Activated CD4-positive, alpha-beta T cell treated with anti-CD3 and anti-CD28 coated beads, Interleukin-2, amount 10 ng/mL, durations not matched to agents 24 days and 14 days (primary cell): ENCODE measurements at regions not wholly inside any gene's neighbourhood (a gene's known extent, or its start where the extent isn't known, plus 50 kb on each side); places are given as distances from the start of the nearest gene placed in this dataset.
"Not testable (repeated sequence)": the region's sequence is repeated elsewhere in the genome, so short reads cannot be mapped to it uniquely, and the experiment has no call there.

Experiments
- DNase-seq: peaks from one replicate; pipeline ENCODE4 v3.0.0; 2022
- H3K27ac Mint-ChIP-seq: one replicate; pipeline ENCODE4 v1.8.0; 2022; ENCODE audit warnings: mild to moderate bottlenecking, mixed read lengths
- H3K27me3 Mint-ChIP-seq: one replicate; pipeline ENCODE4 v1.8.0; 2022; ENCODE audit warnings: mixed read lengths
- H3K36me3 Mint-ChIP-seq: one replicate; pipeline ENCODE4 v1.8.0; 2022; ENCODE audit warnings: low read depth, mild to moderate bottlenecking, mixed read lengths
- H3K4me1 Mint-ChIP-seq: one replicate; pipeline ENCODE4 v1.8.0; 2021; ENCODE audit warnings: mixed read lengths
- H3K4me3 Mint-ChIP-seq: one replicate; pipeline ENCODE4 v1.8.0; 2022; ENCODE audit warnings: mild to moderate bottlenecking, moderate library complexity, mixed read lengths
- H3K9me3 Mint-ChIP-seq: one replicate; pipeline ENCODE4 v1.8.0; 2021; ENCODE audit warnings: mixed read lengths
- intact Hi-C: fragments of 100-400 bp; cut with micrococcal nuclease; formaldehyde crosslinking; loops from one replicate; pipeline ENCODE4 v1.15.1; 2023

GRCh38 chr18:1078301-1078700, 173.6 kb downstream of the ADCYAP1 start:
- H3K9me3 Mint-ChIP-seq: no peaks in the 10 kb centered on the region
- no peak overlapping the region for H3K27ac Mint-ChIP-seq
- H3K27me3 Mint-ChIP-seq: no peaks in the 10 kb centered on the region
- H3K4me3 Mint-ChIP-seq: no peak overlapping the region
- intact Hi-C loops: no loop called here
- no peak for DNase-seq
- H3K36me3 Mint-ChIP-seq: no peaks in the 10 kb centered on the region
- H3K4me1 Mint-ChIP-seq: no peaks in the 10 kb centered on the region

DNA sequence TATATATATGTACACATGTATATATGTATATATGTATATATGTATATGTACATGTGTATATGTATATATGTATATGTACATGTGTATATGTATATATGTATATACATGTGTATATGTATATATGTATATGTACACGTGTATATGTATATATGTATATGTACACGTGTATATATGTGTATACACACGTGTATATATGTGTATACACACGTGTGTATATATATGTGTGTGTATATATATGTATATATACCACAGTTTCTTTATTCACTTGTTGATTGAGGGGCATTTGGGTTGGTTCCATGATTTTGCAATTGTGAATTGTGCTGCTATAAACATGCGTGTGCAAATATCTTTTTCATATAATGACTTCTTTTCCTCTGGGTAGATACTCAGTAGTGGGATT, 179.0 kb downstream of the ADCYAP1 start:
- H3K27me3 Mint-ChIP-seq, H3K27ac Mint-ChIP-seq, H3K4me1 Mint-ChIP-seq, intact Hi-C loops, H3K4me3 Mint-ChIP-seq, DNase-seq, H3K9me3 Mint-ChIP-seq, H3K36me3 Mint-ChIP-seq: not testable (repeated sequence)

DNA sequence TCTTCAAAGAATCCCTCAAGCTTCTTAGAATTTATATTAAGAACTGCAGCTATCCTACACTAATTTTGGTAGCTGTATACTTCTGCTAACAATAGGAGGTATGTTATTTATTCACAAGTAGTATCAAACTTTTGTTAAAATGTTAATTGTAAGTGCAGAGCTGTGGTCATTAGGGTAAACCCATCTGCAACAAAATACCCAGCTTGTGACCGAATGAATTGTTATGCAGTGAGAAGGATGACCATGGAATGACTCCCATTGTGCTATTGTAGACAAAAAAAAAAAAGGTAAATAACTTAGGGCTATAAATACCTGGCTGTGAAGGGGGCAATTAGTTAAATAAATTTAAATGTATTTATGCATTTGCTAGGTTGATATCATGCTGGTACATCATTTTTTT, 186.1 kb downstream of the ADCYAP1 start:
- Mint-ChIP-seq H3K36me3 (no peaks in the 10 kb centered on the region), H3K27me3 (no peaks in the 10 kb centered on the region), H3K27ac (no peak overlapping the region), H3K4me1 (no peaks in the 10 kb centered on the region), H3K4me3 (no peak overlapping the region), H3K9me3 (peaks cover 6% of the 10 kb centered on the region)
- DNase-seq: no peak
- intact Hi-C loops: no loop called here

DNA sequence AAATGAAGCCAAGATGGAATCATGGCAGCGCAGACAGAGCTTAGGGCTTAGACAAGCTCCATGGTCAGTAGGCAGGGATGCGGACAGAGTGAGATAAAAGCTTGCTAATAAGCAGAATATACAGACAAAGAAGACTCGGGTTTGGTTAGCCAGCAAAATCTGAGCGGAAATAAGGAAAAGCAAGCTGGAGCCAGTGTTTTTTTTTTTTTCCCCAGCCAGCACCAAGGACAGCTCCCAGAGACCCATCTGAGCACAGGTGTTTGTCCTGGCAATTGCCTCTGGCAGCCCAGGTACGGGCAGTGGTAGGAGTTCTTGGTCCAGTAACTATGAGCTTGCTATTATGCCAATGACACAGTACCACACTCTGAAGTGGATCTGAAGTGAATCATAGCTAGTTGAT, 187.6 kb downstream of the ADCYAP1 start:
- DNase-seq: no peak
- intact Hi-C loops: no loop called here
- Mint-ChIP-seq H3K36me3 (no peaks in the 10 kb centered on the region), H3K27ac (no peak overlapping the region), H3K4me3 (no peak overlapping the region), H3K9me3 (peaks cover 4% of the 10 kb centered on the region), H3K4me1 (no peaks in the 10 kb centered on the region), H3K27me3 (no peaks in the 10 kb centered on the region)

DNA sequence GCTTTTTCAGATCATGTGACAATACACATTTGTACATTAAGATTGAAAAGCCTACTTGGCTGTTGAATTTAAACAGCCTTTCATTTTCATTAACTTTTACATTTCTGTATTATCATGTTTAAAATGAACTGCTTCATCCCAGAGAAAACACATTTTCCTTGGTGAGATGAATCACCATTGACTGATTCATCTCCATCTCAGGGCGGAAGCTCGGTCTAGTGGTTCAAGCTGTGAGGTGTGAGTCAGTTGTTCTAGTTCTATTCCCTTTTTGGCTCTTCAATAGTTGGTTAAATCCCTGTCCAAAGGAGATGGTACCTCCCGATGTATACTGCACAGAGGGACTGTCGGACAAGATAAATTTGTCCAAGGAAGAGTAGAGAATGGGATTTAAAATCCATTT, 189.7 kb downstream of the ADCYAP1 start:
- Mint-ChIP-seq H3K4me3 (no peak overlapping the region), H3K9me3 (peaks cover 6% of the 10 kb centered on the region), H3K27ac (no peak overlapping the region), H3K27me3 (no peaks in the 10 kb centered on the region), H3K36me3 (no peaks in the 10 kb centered on the region), H3K4me1 (no peaks in the 10 kb centered on the region)
- intact Hi-C loops: no loop called here
- DNase-seq: no peak

- H3K27ac Mint-ChIP-seq, DNase-seq, H3K4me3 Mint-ChIP-seq, H3K36me3 Mint-ChIP-seq, H3K4me1 Mint-ChIP-seq, H3K27me3 Mint-ChIP-seq, intact Hi-C loops, H3K9me3 Mint-ChIP-seq: not testable (repeated sequence)
Measured at GRCh38 chr18:1097991-1098735, 193.5 kb downstream of the ADCYAP1 start.

GRCh38 chr18:1102848-1103247, 198.2 kb downstream of the ADCYAP1 start:
- Mint-ChIP-seq H3K27me3 (no peaks in the 10 kb centered on the region), H3K27ac (no peak overlapping the region), H3K4me1 (no peaks in the 10 kb centered on the region), H3K9me3 (no peaks in the 10 kb centered on the region), H3K36me3 (no peaks in the 10 kb centered on the region), H3K4me3 (no peak overlapping the region)
- intact Hi-C loops: no loop called here
- no peak for DNase-seq

DNA sequence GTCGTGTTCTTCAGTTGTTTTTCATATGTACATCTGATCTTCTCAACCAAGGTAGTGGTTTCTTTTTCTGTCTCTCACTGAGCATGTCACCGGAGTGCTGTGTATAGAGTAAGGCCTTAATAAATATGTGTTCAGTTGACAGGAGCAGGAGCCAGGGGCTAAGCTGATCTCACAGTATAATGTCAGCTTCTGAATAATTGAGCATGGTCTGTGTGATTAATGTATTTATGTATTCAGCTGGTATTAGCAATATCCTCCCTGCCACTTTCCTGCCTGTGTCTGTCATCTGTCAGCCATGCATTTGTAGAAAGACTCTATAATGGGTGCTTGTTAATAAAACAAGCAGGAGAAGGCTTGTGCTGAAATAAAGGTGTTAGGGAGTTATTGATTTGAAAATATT, 198.9 kb downstream of the ADCYAP1 start:
- intact Hi-C loops: no loop called here
- Mint-ChIP-seq H3K36me3 (no peaks in the 10 kb centered on the region), H3K27me3 (no peaks in the 10 kb centered on the region), H3K27ac (no peak overlapping the region), H3K9me3 (no peaks in the 10 kb centered on the region), H3K4me1 (no peaks in the 10 kb centered on the region), H3K4me3 (no peak overlapping the region)
- DNase-seq: no peak

DNA sequence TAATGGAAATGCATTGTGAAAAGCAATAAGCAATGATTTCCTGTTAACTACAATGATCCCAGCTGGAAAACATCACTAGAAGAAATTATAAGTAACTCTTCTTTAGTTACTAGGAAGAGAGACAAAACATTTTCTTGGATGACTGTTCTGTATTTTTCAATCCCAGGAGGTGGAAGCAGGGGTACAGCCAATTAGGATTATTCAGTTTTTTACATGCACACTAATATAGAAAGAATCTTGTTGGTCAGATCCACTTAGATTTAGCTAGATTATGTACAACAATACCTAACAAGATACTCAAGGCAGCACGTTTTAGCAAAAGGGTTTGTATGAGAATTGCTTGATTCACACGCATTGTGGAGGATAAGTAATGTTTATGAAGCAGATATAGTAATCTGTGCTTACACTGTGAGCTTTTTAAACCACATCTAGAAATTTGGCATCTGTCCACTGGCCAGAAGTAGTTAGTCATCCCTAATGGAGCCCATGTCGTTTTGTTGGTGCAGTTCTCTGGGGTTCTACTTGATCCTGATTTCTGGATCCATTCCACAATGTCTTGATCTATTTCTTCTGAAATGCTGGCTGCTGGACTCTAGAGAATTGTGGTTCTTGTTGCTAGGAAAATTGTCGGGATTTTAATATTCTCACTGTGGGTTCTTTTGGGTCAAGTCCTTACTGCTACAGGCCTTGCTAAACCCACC, 199.7 kb downstream of the ADCYAP1 start:
- no peak overlapping the region for H3K4me3 Mint-ChIP-seq
- no peaks in the 10 kb centered on the region for H3K27me3 Mint-ChIP-seq
- H3K9me3 Mint-ChIP-seq: no peaks in the 10 kb centered on the region
- H3K4me1 Mint-ChIP-seq: no peaks in the 10 kb centered on the region
- H3K27ac Mint-ChIP-seq: no peak overlapping the region
- DNase-seq: no peak
- no peaks in the 10 kb centered on the region for H3K36me3 Mint-ChIP-seq
- intact Hi-C loops: no loop called here

DNA sequence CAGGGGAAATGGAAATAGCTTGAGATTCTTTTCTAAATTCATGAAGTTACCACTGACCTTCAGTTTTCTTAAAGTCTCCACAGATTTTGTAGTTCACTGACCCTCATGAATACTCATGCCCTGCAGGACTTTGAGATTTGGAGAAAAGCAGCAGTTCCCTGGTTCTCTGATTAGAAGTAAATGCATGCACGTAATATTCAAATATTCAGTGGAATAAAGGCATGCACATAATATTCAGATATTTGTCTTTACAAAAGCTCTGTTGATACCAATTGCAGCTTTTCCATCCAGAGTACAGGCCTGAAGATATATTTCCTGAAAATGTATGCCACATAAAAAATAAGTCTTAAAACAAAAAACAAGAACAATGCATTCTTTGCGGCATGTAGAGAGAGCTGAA, 219.8 kb downstream of the ADCYAP1 start:
- intact Hi-C loops: no loop called here
- peaks cover 6% of the 10 kb centered on the region for H3K9me3 Mint-ChIP-seq
- no peak for DNase-seq
- no peaks in the 10 kb centered on the region for H3K36me3 Mint-ChIP-seq
- no peaks in the 10 kb centered on the region for H3K4me1 Mint-ChIP-seq
- no peak overlapping the region for H3K27ac Mint-ChIP-seq
- no peaks in the 10 kb centered on the region for H3K27me3 Mint-ChIP-seq
- no peak overlapping the region for H3K4me3 Mint-ChIP-seq

DNA sequence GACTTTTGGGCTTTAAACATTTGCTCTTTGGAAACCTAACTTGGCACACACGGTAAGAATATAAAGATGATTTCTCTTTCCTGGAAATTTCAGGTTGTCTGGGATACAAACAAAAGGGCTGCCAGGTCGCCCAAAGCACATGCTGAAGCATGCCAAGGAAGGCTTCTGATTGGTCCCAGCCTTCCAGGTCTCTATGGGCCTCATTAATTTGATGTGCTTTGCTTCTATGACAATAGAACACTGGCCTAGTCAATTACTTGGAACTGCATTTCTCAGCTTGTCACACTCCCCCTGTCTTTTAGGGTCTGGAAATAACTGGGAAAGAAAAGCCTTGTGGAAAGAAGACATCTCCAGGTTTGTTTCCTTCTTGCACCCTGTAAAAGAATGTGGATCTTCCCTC, 228.9 kb downstream of the ADCYAP1 start:
- intact Hi-C loops: no loop called here
- H3K27ac Mint-ChIP-seq: no peak overlapping the region
- no peaks in the 10 kb centered on the region for H3K4me1 Mint-ChIP-seq
- H3K36me3 Mint-ChIP-seq: no peaks in the 10 kb centered on the region
- no peak for DNase-seq
- H3K9me3 Mint-ChIP-seq: no peaks in the 10 kb centered on the region
- H3K4me3 Mint-ChIP-seq: no peak overlapping the region
- H3K27me3 Mint-ChIP-seq: no peaks in the 10 kb centered on the region

- no peaks in the 10 kb centered on the region for H3K36me3 Mint-ChIP-seq
- H3K4me3 Mint-ChIP-seq: no peak overlapping the region
- DNase-seq: no peak
- H3K27ac Mint-ChIP-seq: no peak overlapping the region
- H3K4me1 Mint-ChIP-seq: no peaks in the 10 kb centered on the region
- intact Hi-C loops: no loop called here
- H3K27me3 Mint-ChIP-seq: no peaks in the 10 kb centered on the region
- no peaks in the 10 kb centered on the region for H3K9me3 Mint-ChIP-seq
Measured at GRCh38 chr18:1147730-1148129, 243.1 kb downstream of the ADCYAP1 start.

DNA sequence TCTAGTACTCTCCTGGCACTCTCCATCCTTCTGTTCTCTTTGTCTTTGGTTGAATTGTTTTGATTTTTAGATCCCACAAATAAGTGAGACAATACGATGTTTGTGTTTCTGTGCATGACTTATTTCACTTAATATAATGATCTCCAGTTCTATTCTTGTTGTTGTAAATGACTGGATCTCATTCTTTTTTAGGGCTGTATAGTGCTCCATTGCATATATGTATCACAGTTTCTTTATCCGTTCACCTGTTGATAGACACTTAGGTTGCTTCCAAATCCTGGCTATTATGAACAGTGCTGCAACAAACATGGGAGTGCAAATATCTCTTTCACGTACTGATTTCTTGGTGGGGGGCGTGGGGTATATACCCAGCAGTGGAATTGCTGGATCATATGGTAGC, 245.0 kb downstream of the ADCYAP1 start:
- H3K27ac Mint-ChIP-seq: no peak overlapping the region
- no peaks in the 10 kb centered on the region for H3K4me1 Mint-ChIP-seq
- intact Hi-C loops: no loop called here
- no peaks in the 10 kb centered on the region for H3K36me3 Mint-ChIP-seq
- no peaks in the 10 kb centered on the region for H3K9me3 Mint-ChIP-seq
- H3K27me3 Mint-ChIP-seq: no peaks in the 10 kb centered on the region
- no peak for DNase-seq
- H3K4me3 Mint-ChIP-seq: no peak overlapping the region

- intact Hi-C loops: no loop called here
- Mint-ChIP-seq H3K9me3 (no peaks in the 10 kb centered on the region), H3K27ac (no peak overlapping the region), H3K36me3 (no peaks in the 10 kb centered on the region), H3K27me3 (no peaks in the 10 kb centered on the region), H3K4me1 (no peaks in the 10 kb centered on the region), H3K4me3 (no peak overlapping the region)
- no peak for DNase-seq
Measured at GRCh38 chr18:1150344-1150743, 245.7 kb downstream of the ADCYAP1 start.

- intact Hi-C loops, DNase-seq, H3K4me1 Mint-ChIP-seq, H3K4me3 Mint-ChIP-seq, H3K9me3 Mint-ChIP-seq, H3K27me3 Mint-ChIP-seq, H3K27ac Mint-ChIP-seq, H3K36me3 Mint-ChIP-seq: not testable (repeated sequence)
Measured at GRCh38 chr18:1152958-1153357, 248.3 kb downstream of the ADCYAP1 start.
